ENCODE measurements at regions not wholly inside any gene's neighbourhood (a gene's known extent, or its start where the extent isn't known, plus 50 kb on each side); places are given as distances from the start of the nearest gene placed in this dataset.

GRCh38 chr18:1884623-1885022, 686.7 kb downstream of the METTL4 start:
- DNase-seq, result no peak

GRCh38 chr18:1891641-1892040, 679.7 kb downstream of the METTL4 start:
- DNase-seq, result no peak

- no peak for DNase-seq
Measured at GRCh38 chr18:1892191-1892590, 679.1 kb downstream of the METTL4 start.

- DNase-seq, result no peak
Measured at GRCh38 chr18:1895456-1896185, 675.7 kb downstream of the METTL4 start.

GRCh38 chr18:1906421-1906820, 664.9 kb downstream of the METTL4 start:
- DNase-seq, result no peak

GRCh38 chr18:1907470-1908206, 663.7 kb downstream of the METTL4 start:
- no peak for DNase-seq

- no peak for DNase-seq
Measured at GRCh38 chr18:1914489-1914888, 656.8 kb downstream of the METTL4 start.

- DNase-seq, result no peak
Measured at GRCh38 chr18:1916869-1917523, 654.3 kb downstream of the METTL4 start.

GRCh38 chr18:1917569-1917968, 653.7 kb downstream of the METTL4 start:
- DNase-seq, result no peak

GRCh38 chr18:1922066-1922465, 649.2 kb downstream of the METTL4 start:
- no peak for DNase-seq

- no peak for DNase-seq
Measured at GRCh38 chr18:1928711-1929110, 642.6 kb downstream of the METTL4 start.

- DNase-seq, result no peak
Measured at GRCh38 chr18:1929720-1930119, 641.6 kb downstream of the METTL4 start.

- no peak for DNase-seq
Measured at GRCh38 chr18:1930291-1931270, 640.7 kb downstream of the METTL4 start.

- no peak for DNase-seq
Measured at GRCh38 chr18:1952486-1952885, 618.8 kb downstream of the METTL4 start.

GRCh38 chr18:1954583-1955312, 616.6 kb downstream of the METTL4 start:
- DNase-seq, result no peak

GRCh38 chr18:1958798-1959197, 612.5 kb downstream of the METTL4 start:
- DNase-seq, result no peak

- no peak for DNase-seq
Measured at GRCh38 chr18:1965016-1965415, 606.3 kb downstream of the METTL4 start.

GRCh38 chr18:1965541-1965940, 605.8 kb downstream of the METTL4 start:
- no peak for DNase-seq

- no peak for DNase-seq
Measured at GRCh38 chr18:1968801-1969498, 602.4 kb downstream of the METTL4 start.

GRCh38 chr18:1976484-1976883, 594.8 kb downstream of the METTL4 start:
- no peak for DNase-seq

- DNase-seq, result no peak
Measured at GRCh38 chr18:1982056-1982455, 589.2 kb downstream of the METTL4 start.

Data from right forelimb (tissue), 1 donor.